HG02981 (cell line): ENCODE measurements at regions not wholly inside any gene's neighbourhood (a gene's known extent, or its start where the extent isn't known, plus 50 kb on each side); places are given as distances from the start of the nearest gene placed in this dataset.
A peak's percentile ranks its signal among the peaks of the same experiment; 100 is the strongest.

Source experiments
- ATAC-seq: cut with Tn5 transposase; IDR thresholded peaks from one replicate; pipeline ENCODE4 v1.9.1; 2021; ENCODE audit warnings: mild to moderate bottlenecking, moderate library complexity; ENCODE audit not compliant: unreplicated experiment

- ATAC-seq: no peak
These were observed 259.5 kb upstream of the SLC10A2 start for GRCh38 chr13:103325672-103326071.

- no peak for ATAC-seq
These were observed 258.4 kb upstream of the SLC10A2 start for GRCh38 chr13:103324641-103325040.

- no peak for ATAC-seq
These were observed 249.5 kb upstream of the SLC10A2 start for GRCh38 chr13:103315711-103316110.

GRCh38 chr13:103312467-103312866, 246.2 kb upstream of the SLC10A2 start:
- ATAC-seq: no peak

- ATAC-seq: no peak
These were observed 242.4 kb upstream of the SLC10A2 start for GRCh38 chr13:103308667-103309066.

GRCh38 chr13:103306163-103306562, 239.9 kb upstream of the SLC10A2 start:
- ATAC-seq: no peak

- no peak for ATAC-seq
These were observed 236.9 kb upstream of the SLC10A2 start for GRCh38 chr13:103303078-103303651.

- no peak for ATAC-seq
These were observed 236.5 kb upstream of the SLC10A2 start for GRCh38 chr13:103302676-103303075.

- no peak for ATAC-seq
These were observed 232.9 kb upstream of the SLC10A2 start for GRCh38 chr13:103299079-103299478.

GRCh38 chr13:103297083-103297482, 230.9 kb upstream of the SLC10A2 start:
- ATAC-seq: no peak

- ATAC-seq: no peak
These were observed 225.8 kb upstream of the SLC10A2 start for GRCh38 chr13:103291798-103292572.

- no peak for ATAC-seq
These were observed 225.0 kb upstream of the SLC10A2 start for GRCh38 chr13:103291226-103291625.

- ATAC-seq: no peak
These were observed 223.5 kb upstream of the SLC10A2 start for GRCh38 chr13:103289681-103290080.

GRCh38 chr13:103288114-103288513, 221.9 kb upstream of the SLC10A2 start:
- ATAC-seq: no peak

- ATAC-seq: no peak
These were observed 221.4 kb upstream of the SLC10A2 start for GRCh38 chr13:103287659-103288058.

- ATAC-seq: no peak
These were observed 218.2 kb upstream of the SLC10A2 start for GRCh38 chr13:103284466-103284865.

- ATAC-seq: no peak
These were observed 217.2 kb upstream of the SLC10A2 start for GRCh38 chr13:103283451-103283820.

GRCh38 chr13:103282571-103283450, 216.6 kb upstream of the SLC10A2 start:
- no peak for ATAC-seq

- ATAC-seq: no peak
These were observed 211.9 kb upstream of the SLC10A2 start for GRCh38 chr13:103277959-103278694.

GRCh38 chr13:103276775-103277498, 210.7 kb upstream of the SLC10A2 start:
- ATAC-seq: peak; percentile 93
